ENCODE measurements at regions not wholly inside any gene's neighbourhood (a gene's known extent, or its start where the extent isn't known, plus 50 kb on each side); places are given as distances from the start of the nearest gene placed in this dataset.

DNA sequence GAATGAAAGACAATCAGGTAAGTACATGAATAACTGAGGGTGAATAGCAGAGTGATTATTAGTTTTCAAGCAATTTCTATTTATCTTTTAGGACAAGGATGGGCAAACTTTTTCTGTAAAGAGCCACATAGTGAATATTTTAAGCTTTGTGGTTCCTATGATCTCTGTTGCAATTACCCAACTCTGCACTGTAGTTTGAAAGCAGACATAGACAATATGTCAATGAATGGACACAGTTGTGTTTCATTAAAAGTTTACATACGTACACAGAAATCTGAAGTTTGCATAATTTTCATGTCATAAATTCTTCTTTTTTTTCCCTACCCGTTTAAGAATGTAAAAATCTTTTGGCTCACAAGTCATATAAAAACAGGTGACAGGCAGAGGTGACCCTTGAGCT lies 71.4 kb downstream of the ZNF281 start:
- 59 to 68% (median 67%) methylated on average over 2 of the region's 2 CpGs for WGBS, 3 donors
- Histone ChIP-seq H3K36me3 (ENCODE audit: control insufficient read depth in 3 of 3, insufficient read depth in 2 of 3, low read depth in 1 of 3, low read length in 3 of 3) (no peaks in the 10 kb centered on the region), H3K27me3 (ENCODE audit: control insufficient read depth in 3 of 3, insufficient read depth in 3 of 3, low read length in 3 of 3) (no peaks in the 10 kb centered on the region), H3K4me3 (ENCODE audit: low read depth in 1 of 3, low read length in 3 of 3) (no peak overlapping the region), H3K27ac (ENCODE audit: low read depth in 1 of 3, low read length in 2 of 3) (no peak overlapping the region), H3K4me1 (ENCODE audit: control insufficient read depth in 3 of 3, insufficient read depth in 2 of 3, low read depth in 1 of 3, low read length in 2 of 3) (no peaks in the 10 kb centered on the region), H3K9me3 (ENCODE audit: control insufficient read depth in 2 of 2, insufficient read depth in 1 of 2, low read depth in 1 of 2, low read length in 1 of 2) (no peaks in the 10 kb centered on the region)
- no peak for FAIRE-seq
- DNase-seq = no peak

DNA sequence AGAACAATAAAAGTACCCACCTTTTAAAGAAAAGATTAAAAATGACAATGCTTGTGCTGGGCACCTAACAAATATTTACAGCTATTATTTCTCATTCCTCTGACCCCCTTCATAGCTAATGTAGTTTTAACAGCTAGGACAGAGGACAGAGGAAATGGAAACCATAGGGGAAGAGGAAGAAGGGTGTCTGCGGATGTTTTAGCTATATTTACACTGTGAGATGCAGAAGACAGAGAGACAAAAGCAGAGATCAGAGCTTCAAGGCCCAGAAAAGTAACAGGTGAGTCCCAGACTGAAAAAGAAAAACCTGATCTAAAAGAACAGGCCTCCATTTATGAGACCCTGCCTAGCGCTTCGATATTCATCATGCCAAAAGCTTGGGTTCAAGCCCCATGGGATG lies 72.0 kb downstream of the ZNF281 start:
- FAIRE-seq = no peak
- WGBS, 3 donors = 62 to 93% (median 84%) methylated on average over 3 of the region's 3 CpGs

DNA sequence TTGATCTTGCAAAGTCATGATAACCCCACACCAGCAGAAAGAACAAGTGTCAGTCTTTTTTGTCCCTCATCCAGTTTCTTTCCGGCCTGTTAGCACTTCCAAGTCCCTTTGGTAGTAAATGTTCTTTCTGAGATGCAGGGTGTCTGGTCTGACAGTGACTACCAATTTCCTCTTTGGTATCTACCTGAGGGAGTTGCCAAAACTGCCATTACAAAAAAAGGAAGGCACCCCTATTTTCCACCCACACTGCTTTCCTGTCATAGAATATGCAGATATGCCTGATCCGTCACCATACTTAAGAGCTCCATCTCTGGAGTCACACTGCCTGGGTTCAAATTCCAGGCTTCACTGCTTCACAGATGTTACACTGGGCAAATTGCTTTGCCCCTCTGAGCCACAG lies 72.4 kb downstream of the ZNF281 start:
- DNase-seq = no peak
- Histone ChIP-seq H3K9me3 (ENCODE audit: control insufficient read depth in 2 of 2, insufficient read depth in 1 of 2, low read depth in 1 of 2, low read length in 1 of 2) (no peaks in the 10 kb centered on the region), H3K4me3 (ENCODE audit: low read depth in 1 of 3, low read length in 3 of 3) (no peak overlapping the region), H3K36me3 (ENCODE audit: control insufficient read depth in 3 of 3, insufficient read depth in 2 of 3, low read depth in 1 of 3, low read length in 3 of 3) (no peaks in the 10 kb centered on the region), H3K27ac (ENCODE audit: low read depth in 1 of 3, low read length in 2 of 3) (no peak overlapping the region), H3K4me1 (ENCODE audit: control insufficient read depth in 3 of 3, insufficient read depth in 2 of 3, low read depth in 1 of 3, low read length in 2 of 3) (no peaks in the 10 kb centered on the region), H3K27me3 (ENCODE audit: control insufficient read depth in 3 of 3, insufficient read depth in 3 of 3, low read length in 3 of 3) (no peaks in the 10 kb centered on the region)
- WGBS, 3 donors = 68 to 92% (median 87%) methylated on average over 2 of the region's 2 CpGs
- no peak for FAIRE-seq

More for the DNA sequence above, 72.0 kb downstream of the ZNF281 start:
- no peaks in the 10 kb centered on the region for H3K36me3 ChIP-seq (ENCODE audit: control insufficient read depth in 3 of 3, insufficient read depth in 2 of 3, low read depth in 1 of 3, low read length in 3 of 3)
- H3K27ac ChIP-seq (ENCODE audit: low read depth in 1 of 3, low read length in 2 of 3) = no peak overlapping the region
- no peak for DNase-seq
- H3K27me3 ChIP-seq (ENCODE audit: control insufficient read depth in 3 of 3, insufficient read depth in 3 of 3, low read length in 3 of 3) = no peaks in the 10 kb centered on the region
- H3K4me3 ChIP-seq (ENCODE audit: low read depth in 1 of 3, low read length in 3 of 3) = no peak overlapping the region
- H3K4me1 ChIP-seq (ENCODE audit: control insufficient read depth in 3 of 3, insufficient read depth in 2 of 3, low read depth in 1 of 3, low read length in 2 of 3) = no peaks in the 10 kb centered on the region
- H3K9me3 ChIP-seq (ENCODE audit: control insufficient read depth in 2 of 2, insufficient read depth in 1 of 2, low read depth in 1 of 2, low read length in 1 of 2) = no peaks in the 10 kb centered on the region

DNA sequence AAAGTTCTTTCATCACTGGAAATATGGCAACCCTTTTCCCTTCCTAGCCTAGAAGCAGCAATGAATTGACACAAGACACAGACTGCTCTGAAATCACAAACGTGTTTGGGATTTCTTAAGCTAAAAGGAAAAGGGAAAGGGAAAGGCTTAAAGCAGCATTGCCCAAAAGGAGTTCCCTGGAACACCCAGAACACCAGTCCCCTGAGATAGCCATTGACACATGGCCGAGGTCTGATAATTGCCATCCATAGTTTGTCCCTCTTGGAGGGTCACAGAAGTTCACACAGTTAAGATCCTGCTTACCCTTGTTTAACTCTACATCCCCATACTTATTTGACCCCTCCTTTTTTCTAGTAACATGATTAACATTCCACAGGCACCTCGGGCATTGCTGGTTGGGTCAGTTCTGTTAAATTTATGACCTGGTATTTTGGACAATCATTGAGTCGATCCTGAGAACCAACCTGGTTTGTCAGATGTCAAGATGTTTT lies 72.9 kb downstream of the ZNF281 start:
- Histone ChIP-seq H3K36me3 (ENCODE audit: control insufficient read depth in 3 of 3, insufficient read depth in 2 of 3, low read depth in 1 of 3, low read length in 3 of 3) (no peaks in the 10 kb centered on the region), H3K27me3 (ENCODE audit: control insufficient read depth in 3 of 3, insufficient read depth in 3 of 3, low read length in 3 of 3) (no peaks in the 10 kb centered on the region), H3K27ac (ENCODE audit: low read depth in 1 of 3, low read length in 2 of 3) (no peak overlapping the region), H3K9me3 (ENCODE audit: control insufficient read depth in 2 of 2, insufficient read depth in 1 of 2, low read depth in 1 of 2, low read length in 1 of 2) (no peaks in the 10 kb centered on the region), H3K4me3 (ENCODE audit: low read depth in 1 of 3, low read length in 3 of 3) (no peak overlapping the region), H3K4me1 (ENCODE audit: control insufficient read depth in 3 of 3, insufficient read depth in 2 of 3, low read depth in 1 of 3, low read length in 2 of 3) (no peaks in the 10 kb centered on the region)
- 44 to 64% (median 59%) methylated on average over 4 of the region's 4 CpGs for WGBS, 3 donors
- DNase-seq = no peak
- no peak for FAIRE-seq

DNA sequence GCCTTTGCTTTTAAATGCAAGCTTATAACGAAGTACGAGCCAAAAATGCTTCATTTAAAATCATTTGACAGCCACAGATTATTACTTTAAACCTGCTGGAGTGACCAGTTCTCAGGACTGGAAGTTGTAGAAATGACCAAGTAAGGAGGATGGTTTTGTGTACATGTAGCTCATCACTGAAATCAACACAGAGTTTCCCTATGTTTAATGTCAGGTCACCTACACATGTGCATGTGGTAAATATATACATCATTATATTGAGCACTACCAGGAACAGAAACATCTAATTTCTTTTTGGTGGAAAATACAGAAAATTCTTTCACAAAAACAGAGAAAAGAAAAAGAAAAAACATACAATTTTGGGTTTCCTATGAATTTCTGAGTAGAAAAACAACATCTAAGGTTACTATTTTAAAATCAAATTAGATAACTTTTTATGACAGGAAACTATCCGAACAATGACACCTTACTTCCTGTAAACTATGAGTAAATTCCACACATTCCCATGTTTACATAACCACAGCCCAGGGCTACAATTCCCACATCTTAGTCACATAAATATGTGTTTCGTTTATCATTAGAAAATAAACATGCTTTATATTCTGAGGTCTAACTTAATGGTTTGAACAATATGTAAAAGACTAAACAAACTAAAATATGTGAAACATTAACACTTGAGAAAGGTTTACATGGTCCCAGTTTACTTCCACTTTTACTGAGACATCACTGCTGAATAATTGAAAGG lies 73.6 kb downstream of the ZNF281 start:
- 46 to 63% (median 57%) methylated on average over 4 of the region's 4 CpGs for WGBS, 3 donors

DNA sequence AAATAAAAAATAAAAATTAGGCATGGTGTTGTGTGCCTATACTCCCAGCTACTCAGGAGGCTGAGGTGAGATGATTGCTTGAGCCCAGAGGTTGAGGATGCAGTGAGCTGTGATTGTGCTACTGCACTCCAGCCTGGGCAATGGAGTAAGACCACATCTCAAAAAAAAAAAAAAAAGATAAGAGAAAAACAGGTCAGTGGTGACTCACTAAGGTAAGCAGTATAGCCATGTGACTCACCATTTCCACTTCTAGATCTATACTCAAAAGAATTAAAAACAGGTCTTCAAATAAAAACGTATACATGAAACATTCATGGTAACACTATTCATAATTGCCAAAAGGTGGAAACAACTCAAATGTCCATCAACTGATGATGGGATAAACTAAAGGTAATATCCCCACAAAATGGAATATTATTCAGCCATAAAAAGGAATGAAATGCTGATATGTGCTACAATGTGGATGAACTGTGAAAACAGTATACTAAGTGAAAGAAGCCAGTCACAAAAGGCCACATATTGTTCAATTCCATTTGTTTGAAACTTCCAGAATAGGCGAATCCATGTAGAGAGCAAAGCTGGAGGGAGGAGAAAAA lies 75.1 kb downstream of the ZNF281 start:
- no peak overlapping the region for H3K27ac ChIP-seq (ENCODE audit: low read depth in 1 of 3, low read length in 2 of 3)
- H3K4me1 ChIP-seq (ENCODE audit: control insufficient read depth in 3 of 3, insufficient read depth in 2 of 3, low read depth in 1 of 3, low read length in 2 of 3) = no peaks in the 10 kb centered on the region
- H3K27me3 ChIP-seq (ENCODE audit: control insufficient read depth in 3 of 3, insufficient read depth in 3 of 3, low read length in 3 of 3) = no peaks in the 10 kb centered on the region
- 78 to 86% (median 84%) methylated on average over 2 of the region's 2 CpGs for WGBS, 3 donors
- DNase-seq = no peak
- no peak overlapping the region for H3K4me3 ChIP-seq (ENCODE audit: low read depth in 1 of 3, low read length in 3 of 3)
- FAIRE-seq = no peak
- no peaks in the 10 kb centered on the region for H3K9me3 ChIP-seq (ENCODE audit: control insufficient read depth in 2 of 2, insufficient read depth in 1 of 2, low read depth in 1 of 2, low read length in 1 of 2)
- no peaks in the 10 kb centered on the region for H3K36me3 ChIP-seq (ENCODE audit: control insufficient read depth in 3 of 3, insufficient read depth in 2 of 3, low read depth in 1 of 3, low read length in 3 of 3)

More for the DNA sequence above, 73.6 kb downstream of the ZNF281 start:
- FAIRE-seq (no peak), DNase-seq (no peak)
- Histone ChIP-seq H3K27ac (ENCODE audit: low read depth in 1 of 3, low read length in 2 of 3) (no peak overlapping the region), H3K36me3 (ENCODE audit: control insufficient read depth in 3 of 3, insufficient read depth in 2 of 3, low read depth in 1 of 3, low read length in 3 of 3) (no peaks in the 10 kb centered on the region), H3K4me1 (ENCODE audit: control insufficient read depth in 3 of 3, insufficient read depth in 2 of 3, low read depth in 1 of 3, low read length in 2 of 3) (no peaks in the 10 kb centered on the region), H3K4me3 (ENCODE audit: low read depth in 1 of 3, low read length in 3 of 3) (no peak overlapping the region), H3K9me3 (ENCODE audit: control insufficient read depth in 2 of 2, insufficient read depth in 1 of 2, low read depth in 1 of 2, low read length in 1 of 2) (no peaks in the 10 kb centered on the region), H3K27me3 (ENCODE audit: control insufficient read depth in 3 of 3, insufficient read depth in 3 of 3, low read length in 3 of 3) (no peaks in the 10 kb centered on the region)

DNA sequence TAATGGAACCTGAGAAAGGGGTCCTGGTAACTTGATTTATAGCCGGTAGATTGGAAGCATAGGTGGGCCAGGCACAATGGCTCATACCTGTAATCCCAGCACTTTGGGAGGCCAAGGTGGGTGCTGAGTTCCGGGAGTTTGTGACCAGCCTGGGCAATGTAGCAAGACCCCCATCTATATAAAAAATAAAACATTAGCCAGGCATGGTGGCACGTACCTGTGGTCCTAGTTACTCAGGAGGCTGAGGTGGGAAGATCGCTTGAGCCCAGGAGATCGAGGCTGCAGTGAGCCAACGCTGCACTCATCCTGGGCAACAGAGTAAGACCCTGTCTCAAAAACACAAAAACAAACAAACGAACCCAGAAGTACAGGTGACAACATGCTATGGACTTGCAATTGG lies 76.5 kb downstream of the ZNF281 start:
- H3K27me3 ChIP-seq (ENCODE audit: control insufficient read depth in 3 of 3, insufficient read depth in 3 of 3, low read length in 3 of 3) = no peaks in the 10 kb centered on the region
- H3K4me1 ChIP-seq (ENCODE audit: control insufficient read depth in 3 of 3, insufficient read depth in 2 of 3, low read depth in 1 of 3, low read length in 2 of 3) = no peaks in the 10 kb centered on the region
- H3K4me3 ChIP-seq (ENCODE audit: low read depth in 1 of 3, low read length in 3 of 3) = no peak overlapping the region
- H3K27ac ChIP-seq (ENCODE audit: low read depth in 1 of 3, low read length in 2 of 3) = no peak overlapping the region
- 92 to 97% (median 95%) methylated on average over 7 of the region's 7 CpGs for WGBS, 3 donors
- DNase-seq (no peak), FAIRE-seq (no peak)
- H3K36me3 ChIP-seq (ENCODE audit: control insufficient read depth in 3 of 3, insufficient read depth in 2 of 3, low read depth in 1 of 3, low read length in 3 of 3) = no peaks in the 10 kb centered on the region
- H3K9me3 ChIP-seq (ENCODE audit: control insufficient read depth in 2 of 2, insufficient read depth in 1 of 2, low read depth in 1 of 2, low read length in 1 of 2) = no peaks in the 10 kb centered on the region

DNA sequence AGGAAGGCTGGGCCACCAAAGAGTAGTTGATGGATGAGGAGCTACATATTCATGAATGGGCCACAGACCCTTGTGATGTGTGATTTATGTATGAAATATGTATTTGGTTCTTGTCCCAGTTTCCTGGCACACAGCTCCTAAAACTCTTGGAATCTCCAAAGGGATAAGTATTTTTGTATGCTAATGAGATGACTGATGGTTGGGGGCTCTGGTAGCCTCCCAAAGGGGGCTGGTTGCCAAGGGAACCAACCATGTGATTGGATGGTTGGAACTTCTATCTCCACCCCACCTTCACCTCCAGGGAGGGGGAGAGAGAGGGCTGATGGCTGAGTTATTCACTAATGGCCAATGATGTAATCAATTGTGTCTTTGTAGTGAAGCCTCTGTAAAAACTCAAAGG lies 77.1 kb downstream of the ZNF281 start:
- FAIRE-seq (no peak), DNase-seq (no peak)
- Histone ChIP-seq H3K36me3 (ENCODE audit: control insufficient read depth in 3 of 3, insufficient read depth in 2 of 3, low read depth in 1 of 3, low read length in 3 of 3) (no peaks in the 10 kb centered on the region), H3K27ac (ENCODE audit: low read depth in 1 of 3, low read length in 2 of 3) (no peak overlapping the region), H3K4me3 (ENCODE audit: low read depth in 1 of 3, low read length in 3 of 3) (no peak overlapping the region), H3K27me3 (ENCODE audit: control insufficient read depth in 3 of 3, insufficient read depth in 3 of 3, low read length in 3 of 3) (no peaks in the 10 kb centered on the region), H3K9me3 (ENCODE audit: control insufficient read depth in 2 of 2, insufficient read depth in 1 of 2, low read depth in 1 of 2, low read length in 1 of 2) (no peaks in the 10 kb centered on the region), H3K4me1 (ENCODE audit: control insufficient read depth in 3 of 3, insufficient read depth in 2 of 3, low read depth in 1 of 3, low read length in 2 of 3) (no peaks in the 10 kb centered on the region)

Data from small intestine (tissue), 7 donors.